HG02852 (cell line): ENCODE measurements at regions not wholly inside any gene's neighbourhood (a gene's known extent, or its start where the extent isn't known, plus 50 kb on each side); places are given as distances from the start of the nearest gene placed in this dataset.

Experiments
- ATAC-seq: cut with Tn5 transposase; IDR thresholded peaks from one replicate; pipeline ENCODE4 v1.9.1; 2021; ENCODE audit warnings: mild to moderate bottlenecking, moderate library complexity; ENCODE audit not compliant: unreplicated experiment

- ATAC-seq, result no peak
These were observed 52.6 kb upstream of the OLFM4 start for GRCh38 chr13:52975969-52976368.

DNA sequence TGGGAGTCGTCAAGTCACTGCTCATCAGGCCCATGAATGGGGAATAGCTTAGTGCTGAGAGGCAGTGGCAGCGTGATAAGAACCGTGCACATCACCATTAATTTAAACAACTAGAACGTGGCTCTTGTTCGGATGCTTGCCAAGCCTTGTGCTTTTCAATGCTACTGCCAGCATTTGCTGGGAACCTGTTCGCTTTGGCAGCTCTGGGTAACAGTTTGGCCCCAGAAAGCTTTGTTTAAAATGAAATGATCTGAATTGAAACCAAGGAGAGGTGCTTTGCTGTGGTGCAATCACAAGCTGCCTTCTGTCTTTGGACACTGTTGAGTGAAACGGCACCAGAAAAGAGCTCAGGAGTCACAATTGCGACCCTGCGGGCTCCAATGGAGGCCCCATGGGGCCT, 53.5 kb upstream of the OLFM4 start:
- ATAC-seq, result no peak

DNA sequence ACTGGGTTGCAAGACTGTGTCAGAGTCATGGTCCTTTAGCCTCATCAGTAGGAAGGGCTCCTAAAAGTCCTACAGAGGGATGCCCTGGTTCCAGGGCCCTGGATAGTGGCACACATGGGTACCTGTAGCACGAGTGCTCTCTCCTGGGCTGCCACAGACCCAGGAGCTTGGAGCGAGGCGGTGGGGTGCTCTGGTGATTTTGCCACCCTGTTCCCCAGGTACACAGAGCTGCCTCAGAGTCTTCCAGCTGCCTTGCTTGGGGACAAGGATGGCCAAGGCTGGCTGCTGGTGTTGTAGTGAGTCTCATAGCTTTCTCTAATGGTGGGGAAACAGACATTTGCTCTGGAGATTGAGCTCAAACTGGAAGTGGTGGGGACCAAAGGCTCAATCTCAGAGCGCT, 53.9 kb upstream of the OLFM4 start:
- no peak for ATAC-seq

DNA sequence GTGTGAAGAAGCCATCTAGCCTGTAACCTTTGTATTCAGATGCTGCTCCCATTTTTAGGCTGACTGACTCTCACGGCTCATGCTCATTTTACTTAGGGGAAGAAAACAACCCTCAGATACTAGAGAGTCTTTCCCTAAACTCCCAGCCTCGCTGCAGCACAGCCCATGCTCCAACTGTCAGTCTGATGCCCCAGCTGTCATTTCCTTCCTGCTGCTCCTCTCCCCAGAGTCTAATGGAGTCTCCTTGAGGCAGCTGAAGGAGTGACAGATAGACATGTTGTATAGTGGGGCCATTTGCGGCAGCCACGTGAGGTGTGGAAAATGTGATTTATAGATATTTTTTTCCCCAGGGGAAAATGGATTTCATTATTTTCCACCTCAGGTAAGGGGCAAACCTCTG, 59.2 kb upstream of the OLFM4 start:
- no peak for ATAC-seq

DNA sequence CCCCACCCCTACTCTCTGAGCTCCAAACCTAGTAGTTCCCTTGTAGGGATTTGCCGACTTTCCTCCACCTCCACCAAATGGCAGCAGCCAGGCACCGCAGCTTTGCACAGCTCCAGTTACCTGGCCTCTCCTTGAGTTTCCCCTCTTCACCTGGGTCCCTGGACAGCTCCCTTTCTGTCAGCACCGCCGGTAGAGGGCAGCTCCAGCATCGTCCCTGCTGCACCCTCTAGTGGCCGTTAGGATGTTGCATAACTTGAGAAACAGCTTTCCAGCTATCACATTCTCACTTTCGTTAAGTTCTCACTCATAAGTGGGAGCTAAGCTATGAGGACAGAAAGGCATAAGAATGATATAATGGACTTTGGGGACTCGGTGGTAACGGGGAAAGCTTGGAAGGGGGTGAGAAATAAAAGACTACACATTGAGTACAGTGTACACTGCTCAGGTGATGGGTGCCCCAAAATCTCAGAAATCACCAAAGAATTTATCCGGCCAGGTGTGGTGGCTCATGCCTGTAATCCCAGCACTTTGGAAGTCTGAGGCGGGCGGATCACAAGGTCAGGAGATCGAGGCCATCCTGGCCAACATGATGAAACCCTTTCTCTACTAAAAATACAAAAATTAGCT, 60.4 kb upstream of the OLFM4 start:
- peak; percentile 100 for ATAC-seq

GRCh38 chr13:52961987-52962386, 66.6 kb upstream of the OLFM4 start:
- no peak for ATAC-seq

- ATAC-seq, result no peak
These were observed 67.2 kb upstream of the OLFM4 start for GRCh38 chr13:52961256-52961910.

DNA sequence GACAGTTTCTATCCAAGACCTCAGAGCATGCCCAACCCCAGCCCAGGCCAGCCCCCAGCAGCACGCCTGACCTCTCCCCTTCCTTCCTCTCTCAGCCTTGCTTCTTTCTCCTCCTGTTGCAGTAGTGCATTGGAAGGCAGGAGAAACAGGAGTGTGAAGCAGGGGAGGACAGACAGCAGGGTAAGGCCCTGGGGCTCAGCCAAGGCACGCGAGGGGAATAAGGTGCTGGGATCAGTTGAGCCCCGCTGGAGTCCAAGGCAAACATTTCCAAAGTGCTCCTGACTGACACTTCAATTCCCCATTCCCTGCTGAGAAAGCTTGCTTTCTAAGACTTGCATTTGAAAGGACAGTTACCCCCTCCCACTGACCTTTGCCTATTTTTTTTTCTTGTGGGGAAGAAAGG, 73.1 kb upstream of the OLFM4 start:
- no peak for ATAC-seq

GRCh38 chr13:52954838-52955237, 73.8 kb upstream of the OLFM4 start:
- ATAC-seq, result no peak

DNA sequence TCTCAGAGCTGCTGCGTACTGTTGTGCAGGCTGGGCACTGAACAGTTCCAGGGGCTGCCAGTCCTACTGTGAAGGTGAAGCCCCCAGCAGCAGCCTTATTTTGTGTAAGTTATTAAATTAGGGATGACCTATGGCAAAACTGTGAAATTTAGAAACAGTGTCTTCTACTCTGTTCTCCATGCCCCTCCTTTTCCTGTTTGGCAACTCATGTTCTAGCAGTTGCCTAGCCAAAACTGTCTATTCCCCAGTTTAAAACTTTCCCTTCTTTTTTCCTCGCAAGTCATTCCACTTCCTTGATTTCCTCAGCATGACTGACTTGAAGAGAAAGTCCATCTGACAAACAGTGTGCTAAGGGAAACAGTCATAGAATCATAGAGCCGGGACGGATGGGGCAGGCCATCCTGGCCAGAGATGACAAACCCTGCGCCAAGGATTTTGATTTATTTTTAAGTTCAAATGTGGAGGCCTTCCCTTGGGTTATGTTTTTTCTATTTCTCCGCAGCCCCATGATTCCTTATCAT, 78.1 kb upstream of the OLFM4 start:
- ATAC-seq, result no peak

DNA sequence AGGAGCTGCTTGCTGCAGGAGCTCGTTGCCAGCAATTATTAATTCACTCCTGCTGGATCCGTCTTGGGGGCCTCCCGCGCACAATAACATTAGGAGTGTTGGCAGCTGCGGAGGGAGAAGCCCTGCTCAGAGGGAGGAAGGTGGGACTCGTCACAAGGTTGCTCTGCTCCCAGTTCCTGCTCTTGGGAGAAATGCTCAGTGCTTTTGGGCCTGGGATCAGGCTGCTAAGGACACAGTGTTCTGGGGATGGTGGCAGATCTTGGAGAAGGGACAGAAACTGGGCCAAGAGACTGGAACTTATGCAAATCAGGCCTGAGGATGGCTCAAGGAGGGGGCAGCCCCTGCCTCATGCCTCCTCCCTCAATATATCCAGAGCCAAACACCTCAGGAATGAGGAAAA, 78.9 kb upstream of the OLFM4 start:
- no peak for ATAC-seq

GRCh38 chr13:52949044-52949443, 79.6 kb upstream of the OLFM4 start:
- ATAC-seq, result no peak

GRCh38 chr13:52947921-52948373, 80.7 kb upstream of the OLFM4 start:
- ATAC-seq, result no peak

DNA sequence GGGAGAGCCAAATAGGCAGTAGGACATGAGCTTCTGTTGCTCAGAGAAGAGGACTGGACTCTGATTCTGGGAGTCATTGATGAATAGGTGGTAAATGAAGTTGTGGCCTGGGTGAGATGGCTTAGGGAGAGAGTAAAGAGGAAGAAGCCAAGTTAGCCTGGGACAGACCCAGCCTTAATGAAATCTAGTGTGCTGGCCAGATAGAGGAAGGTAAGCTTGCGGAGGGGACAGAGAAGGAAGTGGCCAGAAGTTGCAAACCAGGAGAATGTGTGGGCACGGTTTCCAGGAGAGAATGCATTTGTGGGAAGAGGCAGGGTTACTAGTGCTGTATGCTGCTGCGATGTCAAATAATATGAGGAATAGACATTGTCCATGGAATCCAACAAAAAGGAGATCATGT, 83.3 kb upstream of the OLFM4 start:
- no peak for ATAC-seq

DNA sequence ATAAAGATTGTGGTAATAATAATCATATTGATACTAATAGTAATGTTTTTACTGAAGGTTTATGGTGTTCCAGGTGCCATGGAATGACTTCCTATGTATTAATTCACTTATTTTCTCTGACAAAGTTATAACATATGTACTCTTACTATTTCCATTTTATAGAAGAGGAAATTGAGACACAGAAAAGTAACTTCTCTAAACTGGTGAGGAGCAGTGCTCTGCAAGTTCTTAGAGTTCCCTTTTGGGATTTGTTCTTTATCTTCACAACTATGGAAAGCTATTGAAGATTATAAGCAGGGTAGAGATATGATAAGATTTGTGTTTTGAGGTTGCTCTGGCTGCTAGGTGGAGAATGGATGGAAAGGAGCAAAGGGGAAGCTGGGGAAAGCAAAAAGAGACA, 83.9 kb upstream of the OLFM4 start:
- ATAC-seq, result no peak

GRCh38 chr13:52938065-52938464, 89.6 kb upstream of the PCDH8 start:
- no peak for ATAC-seq

DNA sequence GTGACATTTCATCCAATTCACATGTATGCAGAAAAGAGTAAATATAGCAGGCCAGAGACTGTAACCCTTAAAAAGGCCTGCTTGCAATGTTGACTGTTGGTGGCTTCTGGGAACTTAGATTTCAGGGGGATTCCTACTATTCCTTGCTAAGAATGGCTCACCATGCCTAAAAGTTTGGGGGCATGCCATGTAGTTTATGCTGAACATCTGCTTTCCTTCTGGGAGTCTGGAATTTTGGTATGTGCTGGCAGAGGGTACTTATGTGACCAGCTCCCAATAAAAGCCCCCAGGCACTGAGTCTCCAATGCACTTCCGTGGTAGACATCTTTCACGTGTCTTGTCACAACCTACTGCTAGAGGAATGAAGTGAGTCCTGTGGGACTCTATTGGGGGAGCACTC, 88.4 kb upstream of the PCDH8 start:
- ATAC-seq, result no peak

GRCh38 chr13:52934258-52934657, 85.8 kb upstream of the PCDH8 start:
- ATAC-seq, result no peak

GRCh38 chr13:52933547-52934210, 85.2 kb upstream of the PCDH8 start:
- ATAC-seq, result no peak

DNA sequence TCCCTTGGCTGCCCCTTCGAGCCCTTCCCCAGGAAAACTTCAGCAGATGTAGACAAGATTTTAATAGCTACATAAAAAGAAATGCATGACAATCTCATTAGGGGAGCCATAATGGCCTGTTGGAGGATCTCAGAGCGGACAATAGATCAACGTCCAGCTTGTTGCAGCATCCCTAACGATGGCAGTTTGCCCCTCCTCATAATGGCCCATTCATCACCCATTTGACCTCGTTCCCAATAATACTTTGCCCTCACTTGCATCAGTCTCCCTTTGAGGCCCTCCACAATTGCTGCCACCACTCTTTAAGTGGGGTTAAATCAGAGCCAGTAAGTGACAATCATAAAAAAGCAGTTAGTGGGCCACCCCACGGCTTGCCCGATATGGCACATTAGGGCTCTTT, 84.7 kb upstream of the PCDH8 start:
- no peak for ATAC-seq

DNA sequence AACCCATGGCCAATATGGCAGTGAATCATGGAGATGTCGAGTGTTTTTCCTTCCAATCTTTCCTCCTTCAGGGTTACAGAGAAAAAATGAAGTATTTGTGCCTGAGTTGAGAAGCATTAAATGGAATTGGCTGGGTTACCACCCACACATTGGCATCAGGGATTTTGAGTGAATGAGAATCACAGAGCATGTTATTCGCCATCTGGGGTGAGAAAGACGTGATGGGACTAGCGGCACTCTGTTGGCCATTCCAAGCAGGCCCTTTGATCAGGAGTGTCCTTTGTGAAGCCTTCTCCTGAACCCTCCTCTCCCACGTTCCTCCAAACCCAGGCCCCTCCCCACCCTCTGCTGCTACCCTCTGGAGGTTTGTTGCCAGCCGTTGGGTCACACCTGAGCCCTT, 84.2 kb upstream of the PCDH8 start:
- ATAC-seq, result no peak
